SK-N-SH treated with all-trans-retinoic acid at 6 μM for 48 hours (cell line): ENCODE measurements at regions not wholly inside any gene's neighbourhood (a gene's known extent, or its start where the extent isn't known, plus 50 kb on each side); places are given as distances from the start of the nearest gene placed in this dataset.

Source experiments
- ARNTL ChIP-seq: fragments of 450-650 bp; formaldehyde crosslinking; IDR thresholded peaks from 2 replicates; pipeline ENCODE4 v1.5.0; 2020; ENCODE audit warnings: low read depth, mild to moderate bottlenecking, moderate library complexity, borderline replicate concordance
- BACH2 ChIP-seq: fragments of 250-450 bp; sonication (Bioruptor Pico); IDR thresholded peaks from 2 replicates; pipeline ENCODE4 v1.9.0; 2021; ENCODE audit warnings: mild to moderate bottlenecking, borderline replicate concordance
- PATZ1 ChIP-seq: fragments of 250-450 bp; sonication (Bioruptor Pico); IDR thresholded peaks from 2 replicates; pipeline ENCODE4 v1.8.0; 2020; ENCODE audit warnings: mild to moderate bottlenecking, moderate library complexity, borderline replicate concordance
- TSHZ2 ChIP-seq: fragments of 250-450 bp; sonication (Bioruptor Pico); IDR thresholded peaks from 2 replicates; pipeline ENCODE4 v1.5.0; 2020; ENCODE audit warnings: mild to moderate bottlenecking, moderate library complexity
- TF ChIP-seq, protein P1 (sequence below): fragments of 250-450 bp; sonication (Bioruptor Pico); IDR thresholded peaks from 2 replicates; pipeline ENCODE4 v1.5.1; 2021; ENCODE audit warnings: mild to moderate bottlenecking, moderate library complexity
- TF ChIP-seq, protein P2 (sequence below): fragments of 250-450 bp; sonication (Bioruptor Pico); IDR thresholded peaks from 2 replicates; pipeline ENCODE4 v1.5.1; 2020; ENCODE audit warnings: low read depth, mild to moderate bottlenecking, moderate library complexity

GRCh38 chr13:40223585-40223984 is 442.9 kb downstream of the FOXO1 start:
- TF ChIP-seq, protein P1, sequence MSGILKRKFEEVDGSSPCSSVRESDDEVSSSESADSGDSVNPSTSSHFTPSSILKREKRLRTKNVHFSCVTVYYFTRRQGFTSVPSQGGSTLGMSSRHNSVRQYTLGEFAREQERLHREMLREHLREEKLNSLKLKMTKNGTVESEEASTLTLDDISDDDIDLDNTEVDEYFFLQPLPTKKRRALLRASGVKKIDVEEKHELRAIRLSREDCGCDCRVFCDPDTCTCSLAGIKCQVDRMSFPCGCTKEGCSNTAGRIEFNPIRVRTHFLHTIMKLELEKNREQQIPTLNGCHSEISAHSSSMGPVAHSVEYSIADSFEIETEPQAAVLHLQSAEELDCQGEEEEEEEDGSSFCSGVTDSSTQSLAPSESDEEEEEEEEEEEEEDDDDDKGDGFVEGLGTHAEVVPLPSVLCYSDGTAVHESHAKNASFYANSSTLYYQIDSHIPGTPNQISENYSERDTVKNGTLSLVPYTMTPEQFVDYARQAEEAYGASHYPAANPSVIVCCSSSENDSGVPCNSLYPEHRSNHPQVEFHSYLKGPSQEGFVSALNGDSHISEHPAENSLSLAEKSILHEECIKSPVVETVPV (CRISPR knock-in tag), result no peak
- TF ChIP-seq ARNTL (CRISPR knock-in tag) (no peak), BACH2 (no peak), PATZ1 (CRISPR knock-in tag) (no peak), TSHZ2 (no peak)
- TF ChIP-seq, protein P2, sequence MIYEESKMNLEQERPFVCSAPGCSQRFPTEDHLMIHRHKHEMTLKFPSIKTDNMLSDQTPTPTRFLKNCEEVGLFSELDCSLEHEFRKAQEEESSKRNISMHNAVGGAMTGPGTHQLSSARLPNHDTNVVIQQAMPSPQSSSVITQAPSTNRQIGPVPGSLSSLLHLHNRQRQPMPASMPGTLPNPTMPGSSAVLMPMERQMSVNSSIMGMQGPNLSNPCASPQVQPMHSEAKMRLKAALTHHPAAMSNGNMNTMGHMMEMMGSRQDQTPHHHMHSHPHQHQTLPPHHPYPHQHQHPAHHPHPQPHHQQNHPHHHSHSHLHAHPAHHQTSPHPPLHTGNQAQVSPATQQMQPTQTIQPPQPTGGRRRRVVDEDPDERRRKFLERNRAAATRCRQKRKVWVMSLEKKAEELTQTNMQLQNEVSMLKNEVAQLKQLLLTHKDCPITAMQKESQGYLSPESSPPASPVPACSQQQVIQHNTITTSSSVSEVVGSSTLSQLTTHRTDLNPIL (CRISPR knock-in tag), result no peak
